ENCODE measurements at regions not wholly inside any gene's neighbourhood (a gene's known extent, or its start where the extent isn't known, plus 50 kb on each side); places are given as distances from the start of the nearest gene placed in this dataset.

GRCh38 chr2:129904532-129905446, 74.7 kb upstream of the RAB6C start:
- H3K4me3 ChIP-seq (ENCODE audit: low read depth in 1 of 2, low read length in 1 of 2): no peak overlapping the region
- no peaks in the 10 kb centered on the region for H3K27me3 ChIP-seq
- H3K27ac ChIP-seq: no peak overlapping the region
- no peaks in the 10 kb centered on the region for H3K9me3 ChIP-seq
- no peaks in the 10 kb centered on the region for H3K4me1 ChIP-seq (ENCODE audit: control insufficient read depth in 1 of 2, insufficient read depth in 1 of 2, low read depth in 1 of 2, low read length in 1 of 2)
- H3K36me3 ChIP-seq: no peaks in the 10 kb centered on the region
- TF ChIP-seq, protein P1, sequence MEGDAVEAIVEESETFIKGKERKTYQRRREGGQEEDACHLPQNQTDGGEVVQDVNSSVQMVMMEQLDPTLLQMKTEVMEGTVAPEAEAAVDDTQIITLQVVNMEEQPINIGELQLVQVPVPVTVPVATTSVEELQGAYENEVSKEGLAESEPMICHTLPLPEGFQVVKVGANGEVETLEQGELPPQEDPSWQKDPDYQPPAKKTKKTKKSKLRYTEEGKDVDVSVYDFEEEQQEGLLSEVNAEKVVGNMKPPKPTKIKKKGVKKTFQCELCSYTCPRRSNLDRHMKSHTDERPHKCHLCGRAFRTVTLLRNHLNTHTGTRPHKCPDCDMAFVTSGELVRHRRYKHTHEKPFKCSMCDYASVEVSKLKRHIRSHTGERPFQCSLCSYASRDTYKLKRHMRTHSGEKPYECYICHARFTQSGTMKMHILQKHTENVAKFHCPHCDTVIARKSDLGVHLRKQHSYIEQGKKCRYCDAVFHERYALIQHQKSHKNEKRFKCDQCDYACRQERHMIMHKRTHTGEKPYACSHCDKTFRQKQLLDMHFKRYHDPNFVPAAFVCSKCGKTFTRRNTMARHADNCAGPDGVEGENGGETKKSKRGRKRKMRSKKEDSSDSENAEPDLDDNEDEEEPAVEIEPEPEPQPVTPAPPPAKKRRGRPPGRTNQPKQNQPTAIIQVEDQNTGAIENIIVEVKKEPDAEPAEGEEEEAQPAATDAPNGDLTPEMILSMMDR (IDR thresholded peaks at IDR 0.05): no peak

DNA sequence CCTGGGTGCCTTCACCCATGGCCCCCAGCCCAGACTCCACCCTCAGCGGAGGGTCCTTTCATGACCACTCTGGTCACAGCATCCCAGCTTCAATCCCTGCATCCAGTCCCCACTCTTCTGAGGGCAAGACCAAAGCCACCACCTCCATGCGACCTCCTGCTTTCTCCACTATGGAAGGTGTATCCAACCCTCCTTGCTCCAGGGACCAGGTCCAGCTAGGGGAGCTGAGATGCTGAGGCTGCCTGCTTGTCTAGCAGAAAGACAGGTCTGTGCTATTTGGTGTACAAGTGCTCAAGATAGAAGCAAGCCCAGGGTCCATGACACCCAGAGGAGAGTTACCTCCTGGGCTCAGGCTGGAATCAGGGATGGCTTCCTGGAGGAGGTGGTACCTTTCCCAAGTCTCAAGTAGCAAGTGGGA, 73.8 kb upstream of the RAB6C start:
- Histone ChIP-seq H3K4me1 (ENCODE audit: control insufficient read depth in 1 of 2, insufficient read depth in 1 of 2, low read depth in 1 of 2, low read length in 1 of 2) (no peaks in the 10 kb centered on the region), H3K27me3 (no peaks in the 10 kb centered on the region), H3K9me3 (no peaks in the 10 kb centered on the region), H3K36me3 (no peaks in the 10 kb centered on the region), H3K27ac (no peak overlapping the region), H3K4me3 (ENCODE audit: low read depth in 1 of 2, low read length in 1 of 2) (no peak overlapping the region)
- TF ChIP-seq, protein P1 (IDR thresholded peaks at IDR 0.05): no peak

GRCh38 chr2:129906139-129906860, 73.2 kb upstream of the RAB6C start:
- Histone ChIP-seq H3K4me1 (ENCODE audit: control insufficient read depth in 1 of 2, insufficient read depth in 1 of 2, low read depth in 1 of 2, low read length in 1 of 2) (no peaks in the 10 kb centered on the region), H3K27me3 (no peaks in the 10 kb centered on the region), H3K27ac (no peak overlapping the region), H3K4me3 (ENCODE audit: low read depth in 1 of 2, low read length in 1 of 2) (no peak overlapping the region), H3K36me3 (no peaks in the 10 kb centered on the region), H3K9me3 (no peaks in the 10 kb centered on the region)
- TF ChIP-seq, protein P1 (IDR thresholded peaks at IDR 0.05): no peak

- Histone ChIP-seq H3K9me3 (no peaks in the 10 kb centered on the region), H3K27me3 (no peaks in the 10 kb centered on the region)
- TF ChIP-seq, protein P1 (IDR thresholded peaks at IDR 0.05): no peak
These were observed 72.6 kb upstream of the RAB6C start for GRCh38 chr2:129906861-129907235.

DNA sequence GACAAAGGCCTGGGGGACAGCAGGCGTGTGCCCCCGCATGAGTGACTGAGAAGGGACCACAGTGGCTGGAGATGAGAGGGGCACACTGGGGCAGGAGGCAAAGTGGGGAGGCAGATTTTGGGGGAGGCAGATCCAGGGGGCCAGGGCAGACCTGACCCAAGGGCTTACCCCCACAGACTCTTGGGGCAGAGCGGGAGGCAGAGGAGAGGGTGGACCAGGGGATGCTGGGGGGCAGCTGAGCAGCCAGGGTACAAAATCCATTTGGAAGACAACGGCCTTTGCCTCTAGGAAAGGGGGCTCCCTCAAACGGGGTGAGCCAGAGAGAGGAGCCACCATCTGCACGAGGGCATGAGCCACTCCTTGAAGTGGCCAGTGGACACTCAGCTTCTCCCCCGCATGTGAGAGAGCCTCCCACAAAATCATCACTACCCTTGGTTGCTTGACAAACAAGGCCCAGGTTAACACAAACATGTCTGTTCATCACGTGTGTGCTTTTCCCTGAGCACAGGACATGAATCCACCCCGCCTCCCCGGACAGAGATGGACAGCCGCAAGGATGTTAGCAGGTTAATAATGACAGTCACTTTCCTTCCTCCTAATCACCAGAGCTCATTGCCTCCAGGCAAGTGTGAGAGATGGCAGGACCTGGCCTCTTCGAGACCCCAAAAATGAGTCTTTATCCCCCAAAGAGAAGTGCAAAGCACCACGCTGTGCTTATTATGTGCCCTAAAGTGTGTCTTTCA, 72.0 kb upstream of the RAB6C start:
- Histone ChIP-seq H3K9me3 (no peaks in the 10 kb centered on the region), H3K4me3 (ENCODE audit: low read depth in 1 of 2, low read length in 1 of 2) (no peak overlapping the region), H3K27me3 (no peaks in the 10 kb centered on the region), H3K27ac (no peak overlapping the region), H3K4me1 (ENCODE audit: control insufficient read depth in 1 of 2, insufficient read depth in 1 of 2, low read depth in 1 of 2, low read length in 1 of 2) (no peaks in the 10 kb centered on the region), H3K36me3 (no peaks in the 10 kb centered on the region)
- TF ChIP-seq, protein P1 (IDR thresholded peaks at IDR 0.05): no peak

More at GRCh38 chr2:129906861-129907235, 72.6 kb upstream of the RAB6C start:
- no peak overlapping the region for H3K4me3 ChIP-seq (ENCODE audit: low read depth in 1 of 2, low read length in 1 of 2)
- no peak overlapping the region for H3K27ac ChIP-seq
- H3K36me3 ChIP-seq: no peaks in the 10 kb centered on the region
- H3K4me1 ChIP-seq (ENCODE audit: control insufficient read depth in 1 of 2, insufficient read depth in 1 of 2, low read depth in 1 of 2, low read length in 1 of 2): no peaks in the 10 kb centered on the region
